GM18519 (cell line): ENCODE measurements at regions not wholly inside any gene's neighbourhood (a gene's known extent, or its start where the extent isn't known, plus 50 kb on each side); places are given as distances from the start of the nearest gene placed in this dataset.
"Not testable (repeated sequence)": the region's sequence is repeated elsewhere in the genome, so short reads cannot be mapped to it uniquely, and the experiment has no call there.

Experiments used
- ATAC-seq: cut with Tn5 transposase; IDR thresholded peaks from one replicate; pipeline ENCODE4 v1.9.1; 2021; ENCODE audit warnings: mild to moderate bottlenecking, moderate library complexity; ENCODE audit not compliant: unreplicated experiment, low FRiP score

DNA sequence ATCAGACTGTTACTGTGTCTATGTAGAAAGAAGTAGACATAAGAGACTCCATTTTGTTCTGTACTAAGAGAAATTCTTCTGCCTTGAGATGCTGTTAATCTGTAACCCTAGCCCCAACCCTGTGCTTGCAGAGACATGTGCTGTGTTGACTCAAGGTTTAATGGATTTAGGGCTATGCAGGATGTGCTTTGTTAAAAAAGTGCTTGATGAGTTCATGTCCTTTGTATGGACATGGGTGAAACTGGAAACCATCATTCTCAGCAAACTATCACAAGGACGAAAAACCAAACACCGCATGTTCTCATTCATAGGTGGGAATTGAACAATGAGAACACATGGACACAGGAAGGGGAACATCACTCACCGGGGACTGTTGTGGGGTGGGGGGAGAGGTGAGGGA, 1398.7 kb downstream of the UQCRFS1 start:
- ATAC-seq, result not testable (repeated sequence)

DNA sequence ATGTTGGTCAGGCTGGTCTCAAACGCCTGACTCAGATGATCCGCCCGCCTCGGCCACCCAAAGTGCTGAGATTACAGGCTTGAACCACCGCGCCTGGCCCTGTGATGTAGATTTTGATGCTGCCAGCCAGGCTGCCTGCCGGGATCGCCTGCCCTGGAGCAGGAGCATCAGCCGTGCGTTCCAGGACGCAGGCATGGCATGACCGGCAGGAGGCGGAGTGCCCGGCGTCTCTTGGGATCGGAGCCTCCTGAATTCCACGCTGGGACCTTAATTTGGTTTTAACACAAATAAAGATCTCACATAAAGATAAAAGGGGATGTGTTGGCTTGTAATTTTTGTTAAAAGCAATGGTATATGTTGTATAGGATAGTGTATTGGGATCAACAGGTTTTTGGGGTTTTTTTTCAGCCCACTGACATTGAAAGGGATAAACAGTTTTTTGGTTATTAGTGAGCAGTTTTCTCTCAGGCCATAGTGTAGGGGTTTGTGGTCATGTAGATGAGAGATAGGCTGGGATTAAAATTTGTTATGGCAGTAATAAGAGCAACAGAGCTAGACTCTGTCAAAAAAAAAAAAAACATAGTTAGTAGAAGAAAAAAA, 1406.4 kb downstream of the UQCRFS1 start:
- no peak for ATAC-seq

DNA sequence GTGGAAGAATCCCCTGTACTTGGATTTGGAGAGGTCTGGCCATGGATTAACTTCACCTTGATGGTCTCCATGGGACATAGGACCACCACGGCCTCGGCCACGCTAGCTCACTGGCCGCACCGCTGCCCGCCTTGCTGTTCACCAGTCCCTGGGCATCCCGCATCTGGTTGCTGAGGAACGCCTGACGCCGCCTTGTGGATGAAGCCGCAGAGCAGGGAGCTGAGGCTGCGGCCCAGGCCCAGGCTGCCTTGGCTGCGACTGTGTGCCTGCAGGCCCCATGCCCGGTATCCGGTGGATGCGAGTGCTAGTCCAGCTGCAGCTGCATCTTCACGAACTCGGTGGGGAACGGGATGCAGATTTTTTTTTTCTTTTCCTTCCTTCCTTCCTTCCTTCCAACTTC, 1407.1 kb downstream of the UQCRFS1 start:
- ATAC-seq, result no peak

GRCh38 chr19:27802293-27802692, 1410.7 kb downstream of the UQCRFS1 start:
- ATAC-seq, result not testable (repeated sequence)

DNA sequence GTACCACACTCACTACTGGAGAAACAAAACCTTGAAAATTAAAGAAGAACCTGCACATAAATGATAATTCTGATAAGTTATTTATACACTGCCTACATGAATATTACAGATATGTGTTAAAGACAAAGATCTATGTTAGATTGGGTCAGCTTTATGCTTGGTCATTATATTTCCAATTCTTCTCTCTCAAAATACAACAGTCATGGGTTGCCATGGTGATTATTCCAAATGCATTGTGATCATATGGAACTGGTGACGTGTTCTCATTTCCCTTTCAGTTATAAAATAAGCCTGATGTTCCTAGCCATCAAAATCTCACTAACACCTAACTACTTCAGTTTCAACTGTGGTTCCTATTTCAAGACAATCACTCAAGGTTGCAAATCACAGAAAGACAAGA, 1416.4 kb downstream of the UQCRFS1 start:
- no peak for ATAC-seq

DNA sequence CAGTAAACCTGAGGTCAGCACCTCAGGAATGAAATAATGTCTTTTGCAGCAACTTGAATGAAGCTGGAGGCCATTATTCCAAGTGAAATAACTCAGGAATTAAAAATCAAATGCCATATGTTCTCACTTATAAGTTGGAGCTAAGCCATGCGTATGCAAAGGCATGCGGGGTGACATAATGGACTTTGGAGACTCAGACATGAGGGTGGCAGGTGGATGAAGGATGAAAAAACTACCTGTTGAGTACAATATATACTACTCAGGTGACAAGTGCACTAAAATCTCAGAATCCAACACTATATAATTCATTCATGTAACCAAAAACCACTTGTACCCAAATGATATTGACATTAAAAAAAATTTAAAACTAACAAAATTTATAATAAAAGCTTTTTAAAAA, 1416.9 kb downstream of the UQCRFS1 start:
- ATAC-seq, result no peak

GRCh38 chr19:27795369-27795768, 1417.6 kb downstream of the UQCRFS1 start:
- no peak for ATAC-seq

DNA sequence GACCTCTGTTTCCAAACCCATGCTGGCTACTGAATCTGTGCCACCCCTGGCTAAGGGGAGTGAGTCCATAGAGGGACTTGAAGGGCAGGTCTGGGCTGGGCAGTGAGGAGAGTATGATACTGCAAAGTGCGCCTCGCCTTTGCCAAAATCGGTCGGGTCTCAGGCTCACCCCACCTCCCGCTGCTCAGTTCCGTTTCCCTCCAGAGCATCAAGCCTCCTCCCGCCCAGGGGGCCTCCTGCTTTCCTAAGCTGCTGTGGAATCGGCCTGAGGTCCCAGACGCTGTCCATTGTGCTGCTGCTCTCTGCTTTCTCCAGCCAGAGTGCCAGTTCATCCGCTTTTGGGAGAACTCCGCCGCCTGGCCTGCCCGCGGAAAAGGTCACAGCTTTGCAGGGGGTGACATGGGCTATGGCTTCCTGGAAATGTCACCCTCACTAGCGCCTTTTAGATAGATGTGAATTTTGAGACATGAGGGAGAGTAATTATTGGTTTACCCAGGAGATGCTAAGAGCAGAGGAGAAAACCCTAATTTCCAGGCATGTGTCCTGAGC, 1418.4 kb downstream of the UQCRFS1 start:
- ATAC-seq, result no peak

- peak; percentile 91 for ATAC-seq
Observed at GRCh38 chr19:27793644-27794493, 1419.1 kb downstream of the UQCRFS1 start.

DNA sequence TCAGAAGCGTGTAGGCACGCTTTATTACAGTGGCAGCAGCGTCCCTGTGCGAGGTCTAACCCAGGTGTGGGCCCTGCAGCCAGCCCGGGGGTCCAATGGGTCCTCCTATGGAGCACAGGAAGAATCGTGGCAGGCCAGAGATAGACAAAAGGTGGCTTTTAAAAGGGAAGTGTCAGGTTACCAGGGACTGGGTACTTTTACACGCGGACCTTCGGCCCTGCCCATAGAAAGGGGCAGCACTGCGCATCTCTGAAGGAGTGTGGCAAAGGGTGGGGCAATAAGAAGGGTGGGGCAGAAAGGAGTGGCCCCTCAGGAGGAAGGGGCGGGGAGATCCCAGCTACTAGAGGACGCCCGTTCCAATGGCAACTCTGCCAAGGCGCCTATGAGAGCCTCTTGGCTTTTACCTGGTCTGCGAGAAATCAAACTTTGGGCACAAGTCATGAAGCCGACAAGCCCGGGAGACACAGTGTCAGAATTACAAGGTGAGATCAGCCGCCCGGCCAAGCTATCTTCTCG, 1419.8 kb downstream of the UQCRFS1 start:
- ATAC-seq, result peak; percentile 38

GRCh38 chr19:27792576-27793127, 1420.3 kb downstream of the UQCRFS1 start:
- no peak for ATAC-seq

DNA sequence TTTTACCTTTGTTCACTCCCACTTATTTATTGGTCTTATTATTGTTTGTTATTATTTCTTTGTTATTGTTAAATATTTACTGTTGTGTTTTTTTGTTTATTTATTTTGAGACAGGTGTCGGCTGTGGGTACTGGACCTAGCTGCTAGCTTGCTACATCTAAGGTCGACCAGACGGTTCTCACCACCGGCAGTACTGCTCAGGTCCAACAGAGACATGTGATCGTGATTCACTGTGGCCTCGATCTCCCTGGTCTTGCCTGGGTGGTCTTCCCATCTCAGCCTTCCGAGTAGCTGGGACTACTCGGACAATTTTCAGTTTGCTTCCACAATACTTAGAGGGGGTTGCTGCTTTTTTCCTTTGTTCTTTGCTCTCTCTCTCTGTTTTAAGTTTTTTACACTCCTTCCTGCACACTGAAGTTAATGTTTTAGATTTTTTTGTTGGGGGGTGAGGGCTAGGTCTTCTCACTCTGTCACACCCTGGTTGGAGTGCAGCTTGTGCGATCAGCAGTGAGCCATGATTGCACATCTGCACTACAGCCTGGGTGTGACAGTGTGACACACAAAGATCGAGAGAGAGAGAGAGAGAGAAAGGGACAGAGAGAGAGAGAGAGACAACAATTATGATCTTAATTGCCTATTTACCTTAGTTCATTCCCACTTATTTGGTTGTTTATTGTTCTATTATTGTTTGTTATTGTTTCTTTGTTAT, 1432.4 kb downstream of the UQCRFS1 start:
- ATAC-seq, result no peak

GRCh38 chr19:27779954-27780353, 1433.0 kb downstream of the UQCRFS1 start:
- no peak for ATAC-seq

DNA sequence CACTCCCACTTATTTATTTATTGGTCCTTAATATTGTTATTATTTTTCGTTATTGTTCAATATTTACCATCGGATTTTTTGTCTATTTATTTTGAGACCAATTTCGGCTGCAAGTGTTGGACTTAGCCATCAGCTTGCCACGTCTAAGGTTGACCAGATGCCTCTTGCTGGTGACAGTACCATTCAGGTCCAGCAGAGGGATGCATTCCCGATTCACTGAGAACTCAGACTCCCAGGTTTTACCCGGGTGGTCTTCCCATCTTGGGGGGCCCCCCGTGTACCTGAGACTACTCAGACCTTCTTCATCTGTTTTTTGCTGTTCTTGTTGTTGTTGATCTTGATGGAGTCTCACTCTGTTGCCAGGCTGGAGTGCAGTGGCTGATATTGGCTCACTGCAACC, 1435.2 kb downstream of the UQCRFS1 start:
- ATAC-seq, result no peak

GRCh38 chr19:27777242-27777641, 1435.7 kb downstream of the UQCRFS1 start:
- no peak for ATAC-seq

- no peak for ATAC-seq
Observed at GRCh38 chr19:27776524-27776923, 1436.4 kb downstream of the UQCRFS1 start.

DNA sequence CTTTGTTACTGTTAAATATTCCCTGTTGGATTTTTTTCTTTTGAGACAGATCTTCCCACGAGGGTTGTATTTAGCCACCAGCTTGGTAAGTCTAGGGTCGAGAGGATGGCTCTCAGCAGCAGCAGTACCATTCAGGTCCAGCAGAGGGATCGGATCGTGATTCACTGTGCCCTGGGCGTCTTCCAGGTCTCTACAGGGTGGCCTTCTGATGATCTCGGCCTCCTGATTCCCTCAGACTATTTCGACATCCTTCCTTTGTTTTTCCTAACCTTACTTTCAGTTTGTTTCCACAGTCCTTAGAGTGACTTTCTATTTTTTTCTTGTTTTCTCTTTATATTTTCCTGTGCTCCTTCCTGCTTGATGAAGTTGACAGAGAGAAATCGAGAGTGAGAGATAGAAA, 1436.9 kb downstream of the UQCRFS1 start:
- ATAC-seq, result no peak

- no peak for ATAC-seq
Observed at GRCh38 chr19:27775395-27775794, 1437.6 kb downstream of the UQCRFS1 start.

GRCh38 chr19:27774827-27775226, 1438.1 kb downstream of the UQCRFS1 start:
- ATAC-seq, result no peak

DNA sequence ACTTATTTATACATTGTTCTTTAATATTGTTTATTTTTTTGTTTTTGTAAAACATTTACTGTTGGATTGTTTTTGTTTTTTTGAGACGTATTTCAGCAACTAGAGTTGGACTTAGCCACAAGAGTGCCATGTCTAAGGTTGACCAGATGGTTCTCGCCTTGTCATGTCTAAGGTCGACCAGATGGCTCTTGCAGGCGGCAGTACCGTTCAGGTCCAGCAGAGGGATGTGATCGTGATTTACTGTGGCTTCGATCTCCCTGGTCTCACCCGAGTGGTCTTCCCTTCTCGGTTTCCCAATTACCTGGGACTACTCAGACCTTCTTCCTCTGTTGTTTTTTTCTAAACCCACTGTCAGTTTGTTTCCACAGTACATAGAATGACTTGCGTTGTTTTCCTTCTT, 1438.6 kb downstream of the UQCRFS1 start:
- ATAC-seq, result no peak
